Caco-2 (cell line): ENCODE measurements at regions not wholly inside any gene's neighbourhood (a gene's known extent, or its start where the extent isn't known, plus 50 kb on each side); places are given as distances from the start of the nearest gene placed in this dataset.

Experiments used
- BruUV-seq: library from RNA; stranded (reverse); fragments of 400-500 nt; replicated peaks from 2 replicates; lab custom pipeline; 2021; lab: Mats Ljungman, UMichigan
- CTCF ChIA-PET: fragments of 300-600 bp; sonication (Branson Sonifier 250); formaldehyde crosslinking; loops from one replicate; lab custom pipeline; 2022; ENCODE audit warnings: antibody characterized with exemption; lab: Charles Lee
- POLR2A ChIA-PET: fragments of 300-600 bp; sonication (Branson Sonifier 250); formaldehyde crosslinking; loops from one replicate; lab custom pipeline; 2022; ENCODE audit warnings: antibody characterized with exemption; lab: Charles Lee
- DNase-seq, 2 experiments: peaks; one replicate each; pipeline versions ENCODE4 v3.0.0 to v3.0.0-alpha.2; 2020 to 2022
- H3K27me3 ChIP-seq: replicated peaks from 2 replicates; pipeline ENCODE4 v1.6.0; 2011; ENCODE audit warnings: low read length; ENCODE audit not compliant: control insufficient read depth, insufficient read depth
- H3K36me3 ChIP-seq: 2 replicates; pipeline ENCODE4 v1.5.1; 2011; ENCODE audit warnings: low read length; ENCODE audit not compliant: control insufficient read depth, insufficient read depth
- H3K4me1 ChIP-seq: fragments of 250-450 bp; sonication (Bioruptor Pico); 2 replicates; pipeline ENCODE4 v1.5.1; 2020; ENCODE audit warnings: mild to moderate bottlenecking
- H3K4me3 ChIP-seq: 2 replicates; pipeline ENCODE4 v1.5.1; 2011; ENCODE audit warnings: low read depth, mild to moderate bottlenecking, control low read depth, low read length
- H3K9me3 ChIP-seq: fragments of 250-450 bp; sonication (Bioruptor Pico); 2 replicates; pipeline ENCODE4 v1.5.1; 2020; ENCODE audit warnings: mild to moderate bottlenecking, moderate library complexity
- H3K27ac Mint-ChIP-seq: one replicate; pipeline ENCODE4 v1.8.0; 2022; ENCODE audit warnings: mixed read lengths; ENCODE audit not compliant: unreplicated experiment
- H3K27me3 Mint-ChIP-seq: one replicate; pipeline ENCODE4 v1.8.0; 2022; ENCODE audit warnings: mixed read lengths; ENCODE audit not compliant: insufficient read depth, unreplicated experiment
- H3K36me3 Mint-ChIP-seq: one replicate; pipeline ENCODE4 v1.8.0; 2022; ENCODE audit warnings: mild to moderate bottlenecking, mixed read lengths; ENCODE audit not compliant: insufficient read depth, unreplicated experiment
- H3K4me1 Mint-ChIP-seq: one replicate; pipeline ENCODE4 v1.8.0; 2022; ENCODE audit warnings: low read depth, mixed read lengths; ENCODE audit not compliant: unreplicated experiment
- H3K4me3 Mint-ChIP-seq: one replicate; pipeline ENCODE4 v1.8.0; 2022; ENCODE audit warnings: mild to moderate bottlenecking, moderate library complexity, mixed read lengths; ENCODE audit not compliant: unreplicated experiment
- H3K9me3 Mint-ChIP-seq: one replicate; pipeline ENCODE4 v1.8.0; 2022; ENCODE audit warnings: mixed read lengths; ENCODE audit not compliant: unreplicated experiment
- CTCF ChIP-seq, 2 experiments: fragments of 200-600 bp in 1 of 2; IDR thresholded peaks; 1 replicate in 1 of 2; 2 replicates in 1 of 2; pipeline versions ENCODE4 v1.5.1 to v1.8.0; 2011 to 2022; ENCODE audit warnings: antibody characterized with exemption in 1 of 2, control low read depth in 1 of 2, inconsistent platforms in 1 of 2, low read depth in 1 of 2, low read length in 1 of 2, mild to moderate bottlenecking in 1 of 2, moderate library complexity in 1 of 2; ENCODE audit not compliant: insufficient read depth in 1 of 2, severe bottlenecking in 1 of 2, unreplicated experiment in 1 of 2
- intact Hi-C: fragments of 100-400 bp; cut with micrococcal nuclease; formaldehyde crosslinking; loops from one replicate; pipeline ENCODE4 v1.10.0; 2022; ENCODE audit not compliant: unreplicated experiment

- POLR2A ChIA-PET: no interaction called here
- no peak for DNase-seq
Measured at GRCh38 chr20:11110535-11110934, 436.7 kb upstream of the JAG1 start.

DNA sequence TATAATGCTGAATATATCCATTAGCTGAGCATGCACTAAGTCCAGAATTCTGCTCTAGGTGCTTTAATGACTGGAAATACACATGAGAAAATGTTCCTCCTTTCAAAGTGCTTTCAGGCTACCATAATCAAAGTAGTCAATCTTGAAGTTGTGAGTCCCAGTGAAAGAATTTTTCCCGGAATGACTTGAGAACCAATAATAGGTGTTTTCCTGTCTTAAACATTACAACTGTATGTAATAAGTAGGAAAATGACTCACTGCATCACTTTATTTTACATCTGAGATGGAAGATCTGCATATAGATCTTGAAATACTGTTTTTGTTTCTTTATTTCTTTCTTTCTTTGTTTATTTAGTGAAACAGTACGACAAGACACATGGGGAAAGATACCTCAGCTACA lies 437.4 kb upstream of the JAG1 start:
- POLR2A ChIA-PET: no interaction called here
- no peak overlapping the region for H3K27ac Mint-ChIP-seq
- no peaks in the 10 kb centered on the region for H3K9me3 ChIP-seq
- no peaks in the 10 kb centered on the region for H3K36me3 ChIP-seq
- no peaks in the 10 kb centered on the region for H3K4me1 Mint-ChIP-seq
- H3K27me3 Mint-ChIP-seq: no peaks in the 10 kb centered on the region
- H3K4me1 ChIP-seq: no peaks in the 10 kb centered on the region
- CTCF ChIA-PET: no interaction called here
- H3K4me3 ChIP-seq: no peak overlapping the region
- DNase-seq: no peak
- intact Hi-C loops: no loop called here
- no TSS peak for BruUV-seq
- H3K9me3 Mint-ChIP-seq: no peaks in the 10 kb centered on the region
- no peak for TF ChIP-seq CTCF (IDR thresholded peaks at IDR 0.05; ENCODE audit: insufficient read depth in 1 of 2, low read depth in 1 of 2, low read length in 1 of 2, severe bottlenecking in 1 of 2, unreplicated experiment in 1 of 2)
- H3K27me3 ChIP-seq: no peaks in the 10 kb centered on the region
- H3K4me3 Mint-ChIP-seq: no peak overlapping the region
- H3K36me3 Mint-ChIP-seq: no peaks in the 10 kb centered on the region

More at GRCh38 chr20:11110535-11110934, 436.7 kb upstream of the JAG1 start:
- Histone ChIP-seq H3K4me3 (no peak overlapping the region), H3K9me3 (no peaks in the 10 kb centered on the region), H3K27me3 (no peaks in the 10 kb centered on the region), H3K4me1 (no peaks in the 10 kb centered on the region), H3K36me3 (no peaks in the 10 kb centered on the region)
- Mint-ChIP-seq H3K4me1 (no peaks in the 10 kb centered on the region), H3K27ac (no peak overlapping the region), H3K27me3 (no peaks in the 10 kb centered on the region), H3K36me3 (no peaks in the 10 kb centered on the region), H3K4me3 (no peak overlapping the region), H3K9me3 (no peaks in the 10 kb centered on the region)
- intact Hi-C loops: no loop called here
- CTCF ChIA-PET: no interaction called here
- TF ChIP-seq CTCF (IDR thresholded peaks at IDR 0.05; ENCODE audit: insufficient read depth in 1 of 2, low read depth in 1 of 2, low read length in 1 of 2, severe bottlenecking in 1 of 2, unreplicated experiment in 1 of 2): no peak
- no TSS peak for BruUV-seq

DNA sequence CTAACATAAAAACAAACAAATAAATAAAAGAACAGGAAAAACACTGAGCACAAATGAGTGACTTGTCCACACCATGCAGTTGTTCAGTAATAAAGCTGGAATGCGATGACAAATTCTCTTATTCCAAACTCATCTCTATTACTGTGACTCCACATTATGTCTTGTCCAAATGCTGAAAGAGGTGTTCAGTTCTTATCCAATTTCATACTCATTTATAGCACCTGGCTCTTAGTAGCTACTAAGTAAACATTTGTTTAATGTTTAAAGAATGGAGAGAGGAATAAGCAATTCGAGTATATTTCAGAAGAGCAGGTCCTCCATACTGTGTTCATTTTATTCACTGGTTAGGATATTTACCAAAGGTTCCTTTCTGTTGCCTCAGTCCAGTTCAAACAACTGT lies 439.0 kb upstream of the JAG1 start:
- no peak overlapping the region for H3K27ac Mint-ChIP-seq
- Histone ChIP-seq H3K36me3 (no peaks in the 10 kb centered on the region), H3K9me3 (no peaks in the 10 kb centered on the region), H3K27me3 (no peaks in the 10 kb centered on the region), H3K4me1 (no peaks in the 10 kb centered on the region), H3K4me3 (no peak overlapping the region)
- no peak overlapping the region for H3K4me3 Mint-ChIP-seq
- TF ChIP-seq CTCF (IDR thresholded peaks at IDR 0.05; ENCODE audit: insufficient read depth in 1 of 2, low read depth in 1 of 2, low read length in 1 of 2, severe bottlenecking in 1 of 2, unreplicated experiment in 1 of 2): no peak
- CTCF ChIA-PET: no interaction called here
- H3K4me1 Mint-ChIP-seq: no peaks in the 10 kb centered on the region
- no peak for DNase-seq
- POLR2A ChIA-PET: no interaction called here
- intact Hi-C loops: no loop called here
- H3K36me3 Mint-ChIP-seq: no peaks in the 10 kb centered on the region
- BruUV-seq: no TSS peak
- no peaks in the 10 kb centered on the region for H3K27me3 Mint-ChIP-seq
- H3K9me3 Mint-ChIP-seq: no peaks in the 10 kb centered on the region
